B cell (primary cell): ENCODE measurements at regions not wholly inside any gene's neighbourhood (a gene's known extent, or its start where the extent isn't known, plus 50 kb on each side); places are given as distances from the start of the nearest gene placed in this dataset.

Experiments
- EZH2 ChIP-seq: IDR thresholded peaks from 2 replicates; pipeline ENCODE4 v1.6.1; 2012; ENCODE audit warnings: borderline replicate concordance, low read depth, mild to moderate bottlenecking, moderate library complexity, low read length; ENCODE audit not compliant: insufficient read depth, poor library complexity, severe bottlenecking
- TF ChIP-seq, protein P1 (sequence below): fragments of 200-600 bp; IDR thresholded peaks from one replicate; pipeline ENCODE4 v1.8.0; 2022; ENCODE audit warnings: antibody characterized with exemption, mild to moderate bottlenecking

DNA sequence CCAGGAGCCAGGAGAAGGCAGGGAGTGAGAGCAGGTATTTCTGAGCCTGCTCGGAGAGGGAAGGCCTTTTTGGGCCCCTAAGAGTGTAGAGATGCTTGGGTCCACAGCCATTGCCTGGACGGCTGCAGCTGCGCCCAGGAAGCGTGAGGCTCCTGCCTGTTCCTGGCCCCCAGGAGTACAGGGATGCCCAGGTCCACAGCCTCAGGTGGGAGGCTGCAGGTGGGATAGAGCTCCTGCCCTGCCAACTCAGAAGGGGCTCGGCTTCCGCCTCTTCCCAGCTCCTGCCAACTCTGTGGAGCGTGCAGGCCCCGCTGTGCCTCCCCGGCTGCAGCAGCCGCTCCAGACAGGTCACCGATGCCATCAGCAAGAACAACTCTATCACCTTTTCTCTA, 351.0 kb upstream of the PCDH20 start:
- TF ChIP-seq EZH2, result no peak
- TF ChIP-seq, protein P1, sequence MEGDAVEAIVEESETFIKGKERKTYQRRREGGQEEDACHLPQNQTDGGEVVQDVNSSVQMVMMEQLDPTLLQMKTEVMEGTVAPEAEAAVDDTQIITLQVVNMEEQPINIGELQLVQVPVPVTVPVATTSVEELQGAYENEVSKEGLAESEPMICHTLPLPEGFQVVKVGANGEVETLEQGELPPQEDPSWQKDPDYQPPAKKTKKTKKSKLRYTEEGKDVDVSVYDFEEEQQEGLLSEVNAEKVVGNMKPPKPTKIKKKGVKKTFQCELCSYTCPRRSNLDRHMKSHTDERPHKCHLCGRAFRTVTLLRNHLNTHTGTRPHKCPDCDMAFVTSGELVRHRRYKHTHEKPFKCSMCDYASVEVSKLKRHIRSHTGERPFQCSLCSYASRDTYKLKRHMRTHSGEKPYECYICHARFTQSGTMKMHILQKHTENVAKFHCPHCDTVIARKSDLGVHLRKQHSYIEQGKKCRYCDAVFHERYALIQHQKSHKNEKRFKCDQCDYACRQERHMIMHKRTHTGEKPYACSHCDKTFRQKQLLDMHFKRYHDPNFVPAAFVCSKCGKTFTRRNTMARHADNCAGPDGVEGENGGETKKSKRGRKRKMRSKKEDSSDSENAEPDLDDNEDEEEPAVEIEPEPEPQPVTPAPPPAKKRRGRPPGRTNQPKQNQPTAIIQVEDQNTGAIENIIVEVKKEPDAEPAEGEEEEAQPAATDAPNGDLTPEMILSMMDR, result no peak
